Endothelial cell of umbilical vein (primary cell): ENCODE measurements at regions not wholly inside any gene's neighbourhood (a gene's known extent, or its start where the extent isn't known, plus 50 kb on each side); places are given as distances from the start of the nearest gene placed in this dataset.

Experiments used
- BruUV-seq: library from RNA; stranded (reverse); fragments of 400-500 nt; replicated peaks from 2 replicates; lab custom pipeline; 2021; lab: Mats Ljungman, UMichigan
- CTCF ChIA-PET: fragments of 300-600, 350-600 bp; sonication (Branson Sonifier 250); formaldehyde crosslinking; loops from one replicate; lab custom pipeline; 2021; ENCODE audit warnings: antibody characterized with exemption, inconsistent platforms; lab: Charles Lee
- POLR2A ChIA-PET: fragments of 300-600, 350-600 bp; sonication (Branson Sonifier 250); formaldehyde crosslinking; loops from one replicate; lab custom pipeline; 2021; ENCODE audit warnings: antibody characterized with exemption, inconsistent platforms; lab: Charles Lee
- DNase-seq: peaks from one replicate; pipeline ENCODE4 v3.0.0-alpha.2; 2011; ENCODE audit warnings: low read depth, low spot score
- FAIRE-seq: peaks from 2 replicates; lab custom pipeline; 2011; peaks lifted over from hg19 to GRCh38; lab: Jason Lieb, UNC
- H2AFZ ChIP-seq: 2 replicates; pipeline ENCODE4 v1.6.0; 2012; ENCODE audit warnings: low read depth, low read length, control low read depth, inconsistent platforms
- H3K27ac ChIP-seq: 2 replicates; pipeline ENCODE4 v1.5.1; 2011; ENCODE audit warnings: low read depth, mild to moderate bottlenecking, control low read depth, low read length, moderate library complexity; ENCODE audit not compliant: insufficient read depth
- H3K27me3 ChIP-seq, 2 experiments: 2 replicates each; pipeline versions ENCODE4 v1.6.0 to v1.6.1; 2011; ENCODE audit warnings: low read length in 2 of 2, mixed read lengths in 1 of 2; ENCODE audit not compliant: control insufficient read depth in 2 of 2, insufficient read depth in 2 of 2
- H3K36me3 ChIP-seq, 2 experiments: 2 replicates in 1 of 2; 3 replicates in 1 of 2; pipeline ENCODE4 v1.5.1; 2011; ENCODE audit warnings: low read length in 2 of 2, mild to moderate bottlenecking in 1 of 2, moderate library complexity in 1 of 2; ENCODE audit not compliant: control insufficient read depth in 2 of 2, insufficient read depth in 2 of 2; ENCODE audit errors: extremely low read depth in 1 of 2
- H3K4me1 ChIP-seq: 3 replicates; pipeline ENCODE4 v1.5.1; 2011; ENCODE audit warnings: mild to moderate bottlenecking, low read length; ENCODE audit not compliant: control insufficient read depth, insufficient read depth; ENCODE audit errors: extremely low read depth
- H3K4me2 ChIP-seq: 2 replicates; pipeline ENCODE4 v1.6.1; 2011; ENCODE audit warnings: low read length, control low read depth, mixed read lengths; ENCODE audit not compliant: insufficient read depth
- H3K4me3 ChIP-seq, 3 experiments: fragments of 200-600 bp in 1 of 3; sonication (generic), shearing (Covaris generic) in 1 of 3; replicated peaks in 1 of 3; 2 replicates each; pipeline ENCODE4 v1.5.1; 2011 to 2016; ENCODE audit warnings: control low read depth in 3 of 3, low read length in 3 of 3, mild to moderate bottlenecking in 2 of 3, inconsistent platforms in 1 of 3, low read depth in 1 of 3, moderate library complexity in 1 of 3; ENCODE audit not compliant: insufficient read depth in 1 of 3
- H3K79me2 ChIP-seq: 2 replicates; pipeline ENCODE4 v1.6.0; 2012; ENCODE audit warnings: low read length, inconsistent platforms; ENCODE audit not compliant: control insufficient read depth, insufficient read depth
- H3K9ac ChIP-seq: replicated peaks from 2 replicates; pipeline ENCODE3; 2011; ENCODE audit warnings: low read length, control low read depth; ENCODE audit not compliant: insufficient read depth; ENCODE audit errors: extremely low read depth
- H3K9me1 ChIP-seq: replicated peaks from 3 replicates; pipeline ENCODE4 v1.6.0; 2011; ENCODE audit warnings: mild to moderate bottlenecking, low read length; ENCODE audit not compliant: control insufficient read depth, insufficient read depth; ENCODE audit errors: extremely low read depth
- H3K9me3 ChIP-seq: replicated peaks from 2 replicates; pipeline ENCODE4 v1.5.1; 2012; ENCODE audit warnings: low read length, inconsistent platforms; ENCODE audit not compliant: control insufficient read depth, insufficient read depth
- H4K20me1 ChIP-seq: replicated peaks from 2 replicates; pipeline ENCODE3; 2011; ENCODE audit warnings: mild to moderate bottlenecking, low read length; ENCODE audit not compliant: control insufficient read depth, insufficient read depth; ENCODE audit errors: extremely low read depth
- CTCF ChIP-seq, 2 donors: IDR thresholded peaks; 1 replicate in 1 of 2; 2 replicates in 1 of 2; pipeline ENCODE4 v1.5.1; 2011; ENCODE audit warnings: low read length in 2 of 2, mild to moderate bottlenecking in 2 of 2, moderate library complexity in 2 of 2, control low read depth in 1 of 2, inconsistent platforms in 1 of 2, low read depth in 1 of 2; ENCODE audit not compliant: insufficient read depth in 1 of 2; ENCODE audit errors: extremely low read depth in 1 of 2
- EZH2 ChIP-seq: IDR thresholded peaks from 2 replicates; pipeline ENCODE4 v1.6.1; 2012; ENCODE audit warnings: borderline replicate concordance, low read depth, mild to moderate bottlenecking, moderate library complexity, low read length, inconsistent platforms; ENCODE audit not compliant: severe bottlenecking
- FOS ChIP-seq: IDR thresholded peaks from 2 replicates; pipeline ENCODE4 v1.6.1; 2011; ENCODE audit warnings: mild to moderate bottlenecking, low read length, moderate library complexity, borderline replicate concordance; ENCODE audit not compliant: insufficient read depth
- GATA2 ChIP-seq: IDR thresholded peaks from 2 replicates; pipeline ENCODE4 v1.7.0; 2011; ENCODE audit warnings: low read depth, mild to moderate bottlenecking, moderate library complexity, mixed read lengths, low read length; ENCODE audit not compliant: insufficient read length, insufficient read depth
- JUN ChIP-seq: IDR thresholded peaks from 2 replicates; pipeline ENCODE4 v1.6.1; 2011; ENCODE audit warnings: borderline replicate concordance, low read depth; ENCODE audit not compliant: insufficient read length, insufficient read depth
- MAX ChIP-seq: IDR thresholded peaks from 2 replicates; pipeline ENCODE4 v1.6.1; 2011; ENCODE audit not compliant: insufficient read depth, insufficient read length
- MYC ChIP-seq: IDR thresholded peaks from one replicate; pipeline ENCODE4 v1.6.1; 2011; ENCODE audit warnings: mild to moderate bottlenecking, low read depth, low read length
- POLR2A ChIP-seq: IDR thresholded peaks from 2 replicates; pipeline ENCODE4 v1.6.1; 2012; ENCODE audit warnings: low read depth, mild to moderate bottlenecking, control low read depth, low read length
- POLR2AphosphoS5 ChIP-seq: IDR thresholded peaks from 2 replicates; pipeline ENCODE4 v1.6.1; 2012; ENCODE audit warnings: low read depth, mild to moderate bottlenecking, control low read depth, low read length, moderate library complexity; ENCODE audit not compliant: insufficient read depth
- dilution Hi-C: fragments of 300-500 bp; cut with MboI; formaldehyde crosslinking; loops from one replicate; pipeline ENCODE4 v1.15.0; 2019; ENCODE audit warnings: low sequenced_read_pairs; ENCODE audit not compliant: extremely low pct_ligation_motif_present
- intact Hi-C: fragments of 100-400 bp; cut with micrococcal nuclease; formaldehyde crosslinking; loops from one replicate; pipeline ENCODE4 v1.10.0; 2022

- Histone ChIP-seq H3K4me3 (no peak overlapping the region), H3K36me3 (no peaks in the 10 kb centered on the region), H3K9me1 (no peaks in the 10 kb centered on the region), H3K4me2 (no peak overlapping the region), H3K79me2 (no peaks in the 10 kb centered on the region), H4K20me1 (no peaks in the 10 kb centered on the region), H3K27ac (no peak overlapping the region), H3K9ac (no peak overlapping the region), H3K27me3 (no peaks in the 10 kb centered on the region), H3K9me3 (no peaks in the 10 kb centered on the region), H3K4me1 (no peaks in the 10 kb centered on the region), H2AFZ (no peak overlapping the region)
- dilution Hi-C loops = no loop called here
- ChIA-PET CTCF (no interaction called here), POLR2A (no interaction called here)
- intact Hi-C loops = no loop called here
- TF ChIP-seq CTCF (IDR thresholded peaks at IDR 0.05; ENCODE audit: extremely low read depth in 1 of 2, insufficient read depth in 1 of 2, low read depth in 1 of 2, low read length in 2 of 2) (no peak), GATA2 (no peak), EZH2 (no peak), POLR2A (no peak), JUN (no peak), MAX (no peak), FOS (no peak), POLR2AphosphoS5 (no peak), MYC (no peak)
- DNase-seq (no peak), FAIRE-seq (no peak)
- BruUV-seq = no TSS peak
These were observed 162.8 kb downstream of the BARX1 start for GRCh38 chr9:93792358-93792757.
